Prostate gland (tissue), 2 donors: ENCODE measurements at regions not wholly inside any gene's neighbourhood (a gene's known extent, or its start where the extent isn't known, plus 50 kb on each side); places are given as distances from the start of the nearest gene placed in this dataset.

Experiments used
- CTCF ChIP-seq, 4 experiments: fragments of 200-600 bp in 2 of 4; fragments of 450-650 bp in 2 of 4; sonication (generic) in 2 of 4; IDR thresholded peaks; 1 replicate in 3 of 4; 2 replicates in 1 of 4; pipeline ENCODE4 v1.5.1; 2016 to 2019; ENCODE audit warnings: antibody characterized with exemption in 4 of 4, mild to moderate bottlenecking in 2 of 4, moderate library complexity in 2 of 4
- POLR2AphosphoS5 ChIP-seq: sonication (generic); formaldehyde crosslinking; IDR thresholded peaks from one replicate; pipeline ENCODE4 v1.6.1; 2017; ENCODE audit warnings: antibody characterized with exemption

GRCh38 chr5:67478337-67478736 lies 281.7 kb upstream of the CD180 start:
- TF ChIP-seq CTCF (IDR thresholded peaks at IDR 0.05) (no peak), POLR2AphosphoS5 (no peak)
